OCI-LY1 (cell line): ENCODE measurements at regions not wholly inside any gene's neighbourhood (a gene's known extent, or its start where the extent isn't known, plus 50 kb on each side); places are given as distances from the start of the nearest gene placed in this dataset.

Experiments
- H2AFZ ChIP-seq: fragments of 200-600 bp; sonication (generic), shearing (Covaris generic); 2 replicates; pipeline ENCODE4 v1.6.0; 2014; ENCODE audit warnings: antibody characterized with exemption, mild to moderate bottlenecking, low read length
- H3F3A ChIP-seq: fragments of 200-600 bp; sonication (generic), shearing (Covaris generic); 2 replicates; pipeline ENCODE4 v1.6.0; 2014; ENCODE audit warnings: mild to moderate bottlenecking, antibody characterized with exemption, low read length, moderate library complexity; ENCODE audit not compliant: insufficient read depth
- H3K27ac ChIP-seq: fragments of 200-600 bp; sonication (generic); 2 replicates; pipeline ENCODE4 v1.5.1; 2014; ENCODE audit warnings: low read length, mixed run types, mild to moderate bottlenecking, low read depth; ENCODE audit not compliant: poor library complexity, severe bottlenecking
- H3K27me3 ChIP-seq: fragments of 200-600 bp; sonication (generic); 2 replicates; pipeline ENCODE4 v1.6.0; 2014; ENCODE audit warnings: antibody characterized with exemption, mild to moderate bottlenecking, low read length, moderate library complexity; ENCODE audit not compliant: insufficient read depth
- H3K36me3 ChIP-seq: fragments of 200-600 bp; sonication (generic); 2 replicates; pipeline ENCODE4 v1.6.1; 2014; ENCODE audit warnings: mild to moderate bottlenecking, antibody characterized with exemption, low read length, moderate library complexity, mixed read lengths; ENCODE audit not compliant: insufficient read depth
- H3K4me1 ChIP-seq: fragments of 200-600 bp; sonication (generic); 2 replicates; pipeline ENCODE4 v1.5.1; 2014; ENCODE audit warnings: mild to moderate bottlenecking, low read length, moderate library complexity; ENCODE audit not compliant: insufficient read depth, severe bottlenecking
- H3K4me2 ChIP-seq: fragments of 200-600 bp; sonication (generic), shearing (Covaris generic); 2 replicates; pipeline ENCODE4 v1.6.1; 2014; ENCODE audit warnings: low read length
- H3K4me3 ChIP-seq: fragments of 200-600 bp; sonication (generic); 2 replicates; pipeline ENCODE4 v1.5.1; 2014; ENCODE audit warnings: low read length, low read depth, mild to moderate bottlenecking, mixed read lengths; ENCODE audit not compliant: poor library complexity, severe bottlenecking
- H3K79me2 ChIP-seq: fragments of 200-600 bp; shearing (Covaris generic); 2 replicates; pipeline ENCODE4 v1.6.1; 2016; ENCODE audit warnings: mixed run types, low read length, mixed read lengths; ENCODE audit not compliant: insufficient read depth
- H3K9ac ChIP-seq: fragments of 200-600 bp; sonication (generic), shearing (Covaris generic); 2 replicates; pipeline ENCODE4 v1.6.1; 2014; ENCODE audit warnings: mild to moderate bottlenecking, low read length, mixed read lengths
- H3K9me2 ChIP-seq: fragments of 200-600 bp; sonication (generic), shearing (Covaris generic); 2 replicates; pipeline ENCODE4 v1.6.1; 2014; ENCODE audit warnings: low read depth, mild to moderate bottlenecking, low read length, mixed read lengths
- H3K9me3 ChIP-seq: fragments of 200-600 bp; shearing (Covaris generic); 2 replicates; pipeline ENCODE4 v1.6.1; 2014; ENCODE audit warnings: low read length, mixed read lengths
- H4K20me1 ChIP-seq: fragments of 200-600 bp; sonication (generic), shearing (Covaris generic); 2 replicates; pipeline ENCODE4 v1.6.0; 2016; ENCODE audit warnings: mild to moderate bottlenecking, low read length; ENCODE audit not compliant: insufficient read depth
- EZH2 ChIP-seq: fragments of 200-600 bp; sonication (generic), shearing (Covaris generic); IDR thresholded peaks from 2 replicates; pipeline ENCODE4 v1.8.0; 2017; ENCODE audit warnings: borderline replicate concordance, mixed run types, mild to moderate bottlenecking, antibody characterized with exemption, low read length, moderate library complexity, mixed read lengths
- TF ChIP-seq, protein P1 (sequence below): fragments of 200-600 bp; sonication (generic), shearing (Covaris generic); IDR thresholded peaks from 2 replicates; pipeline ENCODE4 v1.5.1; 2017; ENCODE audit warnings: mild to moderate bottlenecking, antibody characterized with exemption, low read length, moderate library complexity, mixed read lengths

DNA sequence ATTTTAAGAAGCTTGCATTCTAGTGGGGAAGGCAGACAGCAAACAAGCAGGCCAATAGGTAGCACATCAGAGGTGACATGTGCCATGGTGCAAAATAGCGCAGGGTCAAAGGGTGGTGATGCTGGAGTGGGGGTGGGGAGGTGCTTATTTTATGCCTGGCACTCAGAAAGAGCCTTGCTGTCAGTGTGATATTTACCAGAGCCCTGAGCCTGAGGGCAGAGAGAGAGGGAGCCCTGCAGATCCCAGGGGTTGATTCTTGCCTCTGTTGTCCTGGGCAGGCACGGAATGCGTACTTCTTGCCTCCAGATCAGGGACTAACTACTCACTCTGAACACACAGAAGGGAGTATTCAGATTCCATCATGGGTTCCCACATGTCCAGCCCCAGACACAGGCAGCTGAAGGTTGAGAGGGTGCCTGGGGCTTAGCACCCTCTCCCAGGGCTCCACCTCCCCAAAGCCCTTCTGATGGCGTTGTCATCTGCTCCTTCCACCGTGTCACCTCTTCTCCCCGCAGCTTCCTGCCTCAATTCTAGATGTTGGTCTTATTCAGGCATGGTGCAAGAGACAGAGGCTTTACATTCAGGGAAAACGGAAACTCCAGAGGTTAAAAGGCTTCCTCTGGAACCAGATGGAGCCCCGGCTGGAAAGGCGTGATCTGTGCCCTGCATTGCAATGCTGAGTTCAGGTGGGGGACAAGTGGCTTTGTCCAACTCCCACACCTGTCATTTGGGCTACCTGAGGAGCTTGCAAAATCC, 252.3 kb downstream of the HAUS1 start:
- TF ChIP-seq EZH2 = no peak
- TF ChIP-seq, protein P1, sequence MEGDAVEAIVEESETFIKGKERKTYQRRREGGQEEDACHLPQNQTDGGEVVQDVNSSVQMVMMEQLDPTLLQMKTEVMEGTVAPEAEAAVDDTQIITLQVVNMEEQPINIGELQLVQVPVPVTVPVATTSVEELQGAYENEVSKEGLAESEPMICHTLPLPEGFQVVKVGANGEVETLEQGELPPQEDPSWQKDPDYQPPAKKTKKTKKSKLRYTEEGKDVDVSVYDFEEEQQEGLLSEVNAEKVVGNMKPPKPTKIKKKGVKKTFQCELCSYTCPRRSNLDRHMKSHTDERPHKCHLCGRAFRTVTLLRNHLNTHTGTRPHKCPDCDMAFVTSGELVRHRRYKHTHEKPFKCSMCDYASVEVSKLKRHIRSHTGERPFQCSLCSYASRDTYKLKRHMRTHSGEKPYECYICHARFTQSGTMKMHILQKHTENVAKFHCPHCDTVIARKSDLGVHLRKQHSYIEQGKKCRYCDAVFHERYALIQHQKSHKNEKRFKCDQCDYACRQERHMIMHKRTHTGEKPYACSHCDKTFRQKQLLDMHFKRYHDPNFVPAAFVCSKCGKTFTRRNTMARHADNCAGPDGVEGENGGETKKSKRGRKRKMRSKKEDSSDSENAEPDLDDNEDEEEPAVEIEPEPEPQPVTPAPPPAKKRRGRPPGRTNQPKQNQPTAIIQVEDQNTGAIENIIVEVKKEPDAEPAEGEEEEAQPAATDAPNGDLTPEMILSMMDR = no peak
- H3K27ac ChIP-seq = no peak overlapping the region

DNA sequence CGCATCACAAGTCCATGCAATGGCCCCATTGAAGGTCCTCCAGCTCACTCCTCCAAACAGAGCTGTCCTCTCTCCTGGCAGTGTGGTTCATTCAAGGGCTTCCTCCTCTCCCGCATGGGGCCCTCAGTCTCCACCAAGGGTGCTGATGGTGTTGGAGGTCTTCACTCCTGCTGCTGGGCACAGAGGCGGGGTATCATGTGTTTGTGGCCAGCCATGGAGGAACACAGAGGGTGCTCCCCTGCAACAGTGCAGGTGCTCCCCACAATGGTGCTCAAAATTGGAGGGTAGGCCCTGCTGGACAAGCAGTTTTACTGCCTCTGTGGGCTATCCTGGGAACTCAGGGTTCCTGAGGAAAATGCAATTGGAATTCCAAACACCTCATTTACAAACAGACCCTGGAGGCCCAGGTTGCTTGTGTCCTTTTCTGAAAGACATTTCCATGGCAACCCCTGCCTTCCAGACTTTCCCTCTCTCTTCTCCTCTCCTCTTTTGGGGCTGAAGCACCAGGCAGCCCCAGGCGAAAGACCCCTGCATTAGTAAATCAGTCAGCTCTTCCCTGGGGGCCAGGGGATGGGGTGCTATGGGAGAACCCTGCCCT, 256.0 kb downstream of the HAUS1 start:
- H3F3A ChIP-seq = no peaks in the 10 kb centered on the region
- no peaks in the 10 kb centered on the region for H3K9me3 ChIP-seq
- no peak overlapping the region for H3K27ac ChIP-seq
- no peaks in the 10 kb centered on the region for H3K79me2 ChIP-seq
- TF ChIP-seq EZH2 = no peak
- TF ChIP-seq, protein P1 = no peak
- H3K4me3 ChIP-seq = no peak overlapping the region
- no peaks in the 10 kb centered on the region; the same call in 1 of the 2 replicates for H3K27me3 ChIP-seq
- H4K20me1 ChIP-seq = no peaks in the 10 kb centered on the region
- H2AFZ ChIP-seq = no peak overlapping the region
- no peak overlapping the region for H3K4me2 ChIP-seq
- H3K36me3 ChIP-seq = no peaks in the 10 kb centered on the region
- H3K9me2 ChIP-seq = no peaks in the 10 kb centered on the region
- no peaks in the 10 kb centered on the region for H3K4me1 ChIP-seq
- no peak overlapping the region for H3K9ac ChIP-seq

More for the DNA sequence above, 252.3 kb downstream of the HAUS1 start:
- Histone ChIP-seq H3K27me3 (no peaks in the 10 kb centered on the region; the same call in 1 of the 2 replicates), H3K4me3 (no peak overlapping the region), H3F3A (no peaks in the 10 kb centered on the region), H3K9ac (no peak overlapping the region), H2AFZ (no peak overlapping the region), H3K4me1 (no peaks in the 10 kb centered on the region), H3K4me2 (no peak overlapping the region), H3K79me2 (no peaks in the 10 kb centered on the region), H4K20me1 (no peaks in the 10 kb centered on the region), H3K9me3 (no peaks in the 10 kb centered on the region), H3K9me2 (no peaks in the 10 kb centered on the region), H3K36me3 (no peaks in the 10 kb centered on the region)

DNA sequence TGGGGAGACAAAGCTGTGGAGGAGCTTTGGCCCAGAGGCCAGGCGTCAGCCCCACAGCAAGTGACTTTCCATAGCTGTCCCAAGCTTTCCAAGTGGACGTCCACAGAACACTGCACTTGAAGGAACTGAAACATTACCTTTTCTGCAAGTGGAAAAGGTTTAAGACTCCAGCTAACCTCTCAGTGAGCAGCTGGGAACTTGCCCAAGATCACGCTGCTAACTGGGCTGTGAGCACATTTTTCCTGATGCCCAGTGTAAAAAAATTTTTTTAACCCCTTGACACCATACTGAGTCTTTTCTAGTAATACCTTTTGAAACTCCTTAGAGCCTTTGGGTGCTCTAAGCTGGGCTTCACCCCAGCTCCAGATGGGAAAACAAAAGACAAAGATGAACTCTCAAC, 256.7 kb downstream of the HAUS1 start:
- Histone ChIP-seq H3K9me3 (no peaks in the 10 kb centered on the region), H3K4me1 (no peaks in the 10 kb centered on the region), H3K9ac (no peak overlapping the region), H3K4me2 (no peak overlapping the region), H3K27ac (no peak overlapping the region), H3K36me3 (no peaks in the 10 kb centered on the region), H3K9me2 (no peaks in the 10 kb centered on the region), H4K20me1 (no peaks in the 10 kb centered on the region), H2AFZ (no peak overlapping the region), H3K79me2 (no peaks in the 10 kb centered on the region), H3K27me3 (no peaks in the 10 kb centered on the region; the same call in 1 of the 2 replicates), H3F3A (no peaks in the 10 kb centered on the region), H3K4me3 (no peak overlapping the region)
- TF ChIP-seq, protein P1 = no peak
- TF ChIP-seq EZH2 = no peak
